H1 (cell line): ENCODE measurements at regions not wholly inside any gene's neighbourhood (a gene's known extent, or its start where the extent isn't known, plus 50 kb on each side); places are given as distances from the start of the nearest gene placed in this dataset.

Experiments
- CTCF ChIA-PET: fragments of 300-600 bp; sonication (Branson Sonifier 250); formaldehyde crosslinking; loops from one replicate; lab custom pipeline; 2021; ENCODE audit not compliant: partially characterized antibody; lab: Charles Lee
- POLR2A ChIA-PET: fragments of 300-600 bp; sonication (Branson Sonifier 250); formaldehyde crosslinking; loops from one replicate; lab custom pipeline; 2021; ENCODE audit warnings: inconsistent platforms; ENCODE audit not compliant: partially characterized antibody; lab: Charles Lee
- DNase-seq, 2 experiments: peaks; one replicate each; pipeline versions ENCODE4 v3.0.0 to v3.0.0-alpha.2; 2010 to 2022; ENCODE audit warnings: low spot score in 2 of 2, low read depth in 1 of 2, mixed read lengths in 1 of 2
- FAIRE-seq: peaks from 2 replicates; lab custom pipeline; 2011; peaks lifted over from hg19 to GRCh38; lab: Jason Lieb, UNC
- H2AFZ ChIP-seq: 2 replicates; pipeline ENCODE4 v1.8.1; 2012; ENCODE audit warnings: low read length, inconsistent platforms
- H2AK5ac ChIP-seq: 2 replicates; pipeline ENCODE4 v1.6.1; 2013; ENCODE audit warnings: low read depth, low read length
- H2BK120ac ChIP-seq: replicated peaks from 2 replicates; pipeline ENCODE3; 2013; ENCODE audit warnings: low read depth, low read length, inconsistent platforms
- H2BK12ac ChIP-seq: 2 replicates; pipeline ENCODE4 v1.6.1; 2013; ENCODE audit warnings: low read depth, low read length
- H2BK15ac ChIP-seq: 2 replicates; pipeline ENCODE4 v1.6.1; 2013; ENCODE audit warnings: low read length
- H2BK20ac ChIP-seq: 2 replicates; pipeline ENCODE4 v1.6.1; 2013; ENCODE audit warnings: low read length
- H2BK5ac ChIP-seq: 2 replicates; pipeline ENCODE4 v1.6.1; 2013; ENCODE audit warnings: low read depth, low read length
- H3K14ac ChIP-seq: 2 replicates; pipeline ENCODE4 v1.6.1; 2013; ENCODE audit warnings: inconsistent platforms; ENCODE audit not compliant: insufficient read length
- H3K18ac ChIP-seq: 2 replicates; pipeline ENCODE4 v1.6.1; 2013; ENCODE audit warnings: low read length; ENCODE audit errors: extremely low read depth
- H3K23ac ChIP-seq: 2 replicates; pipeline ENCODE4 v1.6.1; 2013; ENCODE audit warnings: inconsistent platforms; ENCODE audit not compliant: insufficient read length
- H3K23me2 ChIP-seq: 2 replicates; pipeline ENCODE4 v1.6.1; 2013; ENCODE audit warnings: low read depth, low read length
- H3K27ac ChIP-seq: 2 replicates; pipeline ENCODE4 v1.6.1; 2011; ENCODE audit warnings: low read depth, low read length, inconsistent platforms
- H3K27me3 ChIP-seq, 4 experiments: replicated peaks in 1 of 4; 1 replicate in 1 of 4; 2 replicates in 3 of 4; pipeline versions ENCODE4 v1.6.1 to v1.8.1; 2011 to 2013; ENCODE audit warnings: low read length in 3 of 4, mild to moderate bottlenecking in 3 of 4, inconsistent platforms in 2 of 4, mixed read lengths in 2 of 4, moderate library complexity in 1 of 4; ENCODE audit not compliant: control insufficient read depth in 3 of 4, insufficient read depth in 3 of 4; ENCODE audit errors: extremely low read depth in 1 of 4
- H3K36me3 ChIP-seq, 4 experiments: 2 replicates each; pipeline versions ENCODE4 v1.6.1 to v1.8.1; 2011 to 2013; ENCODE audit warnings: mild to moderate bottlenecking in 4 of 4, low read length in 3 of 4, moderate library complexity in 2 of 4, control low read depth in 1 of 4, inconsistent platforms in 1 of 4; ENCODE audit not compliant: insufficient read depth in 4 of 4, control insufficient read depth in 2 of 4
- H3K4ac ChIP-seq: replicated peaks from 2 replicates; pipeline ENCODE3; 2013; ENCODE audit warnings: low read length, low read depth, mixed read lengths, inconsistent platforms; ENCODE audit not compliant: insufficient read length
- H3K4me1 ChIP-seq, 4 experiments: replicated peaks in 1 of 4; 1 replicate in 1 of 4; 2 replicates in 3 of 4; pipeline versions ENCODE4 v1.6.1 to v1.8.1; 2011 to 2013; ENCODE audit warnings: low read length in 3 of 4, inconsistent platforms in 2 of 4, mixed read lengths in 1 of 4; ENCODE audit not compliant: insufficient read depth in 4 of 4, control insufficient read depth in 3 of 4
- H3K4me2 ChIP-seq, 2 experiments: 2 replicates each; pipeline versions ENCODE4 v1.6.1 to v1.8.1; 2011 to 2013; ENCODE audit warnings: low read depth in 2 of 2, low read length in 2 of 2, control low read depth in 1 of 2, inconsistent platforms in 1 of 2, mild to moderate bottlenecking in 1 of 2; ENCODE audit not compliant: insufficient read depth in 1 of 2
- H3K4me3 ChIP-seq, 4 experiments: fragments of 200-600, 300-600 bp in 1 of 4; sonication (generic), shearing (Covaris generic), sonication (Bioruptor Twin) in 1 of 4; 2 replicates each; pipeline versions ENCODE4 v1.5.1 to v1.8.1; 2011 to 2016; ENCODE audit warnings: low read length in 4 of 4, low read depth in 3 of 4, control low read depth in 2 of 4, inconsistent platforms in 2 of 4, mild to moderate bottlenecking in 2 of 4, mixed read lengths in 1 of 4, moderate library complexity in 1 of 4; ENCODE audit not compliant: insufficient read depth in 2 of 4; ENCODE audit errors: extremely low read depth in 1 of 4
- H3K56ac ChIP-seq: replicated peaks from 2 replicates; pipeline ENCODE3; 2013; ENCODE audit warnings: low read depth, mild to moderate bottlenecking, mixed read lengths, low read length, inconsistent platforms; ENCODE audit not compliant: insufficient read length
- H3K79me1 ChIP-seq: 2 replicates; pipeline ENCODE4 v1.6.1; 2013; ENCODE audit warnings: low read depth, low read length, control low read depth
- H3K79me2 ChIP-seq, 2 experiments: 2 replicates each; pipeline versions ENCODE4 v1.6.1 to v1.8.1; 2012 to 2013; ENCODE audit warnings: low read length in 2 of 2, mild to moderate bottlenecking in 2 of 2, inconsistent platforms in 1 of 2; ENCODE audit not compliant: insufficient read depth in 2 of 2, control insufficient read depth in 1 of 2
- H3K9ac ChIP-seq, 4 experiments: replicated peaks in 1 of 4; 1 replicate in 1 of 4; 2 replicates in 3 of 4; pipeline versions ENCODE4 v1.6.1 to v1.8.1; 2011 to 2013; ENCODE audit warnings: low read depth in 3 of 4, low read length in 3 of 4, control low read depth in 2 of 4, mild to moderate bottlenecking in 2 of 4, moderate library complexity in 2 of 4, inconsistent platforms in 1 of 4; ENCODE audit errors: extremely low read depth in 1 of 4
- H3K9me3 ChIP-seq, 2 experiments: 2 replicates each; pipeline versions ENCODE4 v1.6.1 to v1.8.1; 2012 to 2013; ENCODE audit warnings: mild to moderate bottlenecking in 2 of 2, moderate library complexity in 2 of 2, control low read depth in 1 of 2, inconsistent platforms in 1 of 2, low read depth in 1 of 2, low read length in 1 of 2, mixed read lengths in 1 of 2; ENCODE audit not compliant: insufficient read depth in 2 of 2
- H4K20me1 ChIP-seq, 2 experiments: replicated peaks in 1 of 2; 2 replicates each; pipeline versions ENCODE3 to v1.8.1; 2011 to 2013; ENCODE audit warnings: inconsistent platforms in 2 of 2, low read length in 2 of 2, mild to moderate bottlenecking in 1 of 2; ENCODE audit not compliant: insufficient read depth in 2 of 2, control insufficient read depth in 1 of 2
- H4K5ac ChIP-seq: 2 replicates; pipeline ENCODE4 v1.6.1; 2013; ENCODE audit warnings: low read length, low read depth, mixed read lengths, inconsistent platforms; ENCODE audit not compliant: insufficient read length
- H4K8ac ChIP-seq: 2 replicates; pipeline ENCODE4 v1.8.0; 2013; ENCODE audit warnings: mild to moderate bottlenecking, moderate library complexity, low read length, inconsistent platforms; ENCODE audit not compliant: insufficient read depth; ENCODE audit errors: extremely low read depth
- H4K91ac ChIP-seq: replicated peaks from 2 replicates; pipeline ENCODE3; 2013; ENCODE audit warnings: low read length, mixed read lengths, inconsistent platforms; ENCODE audit not compliant: insufficient read length
- ASH2L ChIP-seq: fragments of 200-600, 300-600 bp; sonication (generic); IDR thresholded peaks from one replicate; pipeline ENCODE4 v1.7.1; 2017; ENCODE audit warnings: low read length
- CREB1 ChIP-seq: IDR thresholded peaks from 2 replicates; pipeline ENCODE4 v1.6.1; 2012; ENCODE audit warnings: inconsistent platforms
- GABPA ChIP-seq: IDR thresholded peaks from 2 replicates; pipeline ENCODE4 v1.6.1; 2011; ENCODE audit warnings: mild to moderate bottlenecking, low read length, moderate library complexity, borderline replicate concordance; ENCODE audit not compliant: insufficient read depth
- GTF2F1 ChIP-seq: IDR thresholded peaks from 2 replicates; pipeline ENCODE4 v1.6.1; 2012; ENCODE audit warnings: low read depth, low read length, improper control_type of control experiment, borderline replicate concordance
- RAD21 ChIP-seq, 2 experiments: IDR thresholded peaks in 1 of 2; conservative IDR thresholded peaks in 1 of 2; 2 replicates each; pipeline ENCODE4 v1.6.1; 2011; ENCODE audit warnings: low read depth in 2 of 2, low read length in 2 of 2, improper control_type of control experiment in 1 of 2, inconsistent platforms in 1 of 2, mild to moderate bottlenecking in 1 of 2, moderate library complexity in 1 of 2
- RBBP5 ChIP-seq: IDR thresholded peaks from 2 replicates; pipeline ENCODE4 v1.7.1; 2012; ENCODE audit warnings: low read depth, mild to moderate bottlenecking, inconsistent platforms, low read length, moderate library complexity, borderline replicate concordance
- RFX5 ChIP-seq: IDR thresholded peaks from 2 replicates; pipeline ENCODE4 v1.6.1; 2011; ENCODE audit warnings: low read depth, low read length, improper control_type of control experiment, borderline replicate concordance
- RNF2 ChIP-seq: fragments of 200-900, 300-1000 bp; sonication (generic); IDR thresholded peaks from 2 replicates; pipeline ENCODE4 v1.7.1; 2016; ENCODE audit warnings: borderline replicate concordance, low read depth, mild to moderate bottlenecking, antibody characterized with exemption, low read length; ENCODE audit not compliant: poor library complexity, severe bottlenecking; ENCODE audit errors: missing control alignments
- SIN3A ChIP-seq, 2 experiments: IDR thresholded peaks in 1 of 2; conservative IDR thresholded peaks in 1 of 2; 2 replicates each; pipeline ENCODE4 v1.6.1; 2011 to 2012; ENCODE audit warnings: low read length in 2 of 2, improper control_type of control experiment in 1 of 2, low read depth in 1 of 2, mild to moderate bottlenecking in 1 of 2
- TAF1 ChIP-seq: IDR thresholded peaks from 2 replicates; pipeline ENCODE4 v1.6.1; 2011; ENCODE audit warnings: mild to moderate bottlenecking, low read depth, low read length
- YY1 ChIP-seq: IDR thresholded peaks from 2 replicates; pipeline ENCODE4 v1.6.1; 2011; ENCODE audit warnings: low read depth, mild to moderate bottlenecking, low read length
- WGBS, 2 experiments: shearing (Covaris generic) in 1 of 2; methylation state at CpG; one replicate each; pipeline versions ENCODE4 v1.1.6 to v1.1.7; 2013 to 2015; ENCODE audit warnings: low lambda C conversion rate in 2 of 2, mixed read lengths in 2 of 2, inconsistent platforms in 1 of 2, low coverage in 1 of 2, missing lambda C conversion rate in 1 of 2; ENCODE audit not compliant: insufficient replicate concordance in 2 of 2, insufficient coverage in 1 of 2, insufficient read length in 1 of 2; ENCODE audit errors: extremely low coverage in 1 of 2, missing lambda C conversion rate in 1 of 2; 5-methylcytosine and 5-hydroxymethylcytosine counted together

- CTCF ChIA-PET: interaction anchor here (1.5 kb wide), 1 partner anchor 63 kb away, joined by 4 read pairs; no protein-coding TSS in a partner anchor
- H4K20me1 ChIP-seq: no peaks in the 10 kb centered on the region
- no peak overlapping the region for H2BK20ac ChIP-seq
- no peaks in the 10 kb centered on the region for H3K9me3 ChIP-seq
- H2BK12ac ChIP-seq: no peak overlapping the region
- no peak overlapping the region for H3K56ac ChIP-seq
- no peak overlapping the region for H2BK120ac ChIP-seq
- DNase-seq: no peak
- H3K9ac ChIP-seq: no peak overlapping the region
- no peak overlapping the region for H4K91ac ChIP-seq
- no peak overlapping the region for H3K14ac ChIP-seq
- H2AK5ac ChIP-seq: no peak overlapping the region
- 88% methylated on average over 3 of the region's 3 CpGs; no CpG with 5 or more reads in 1 of the 2 experiments for WGBS, 2 experiments
- TF ChIP-seq RAD21 (IDR thresholded peaks at IDR 0.05 in 1 of 2, conservative IDR thresholded peaks at IDR 0.05 in 1 of 2; ENCODE audit: low read depth in 2 of 2, low read length in 2 of 2) (no peak), ASH2L (no peak), SIN3A (conservative IDR thresholded peaks at IDR 0.05 in 1 of 2, IDR thresholded peaks at IDR 0.05 in 1 of 2; ENCODE audit: low read depth in 1 of 2, low read length in 2 of 2) (no peak), RNF2 (no peak), TAF1 (no peak), YY1 (no peak), RBBP5 (no peak), GTF2F1 (no peak), RFX5 (no peak), CREB1 (no peak), GABPA (no peak)
- TF ChIP-seq, all 59 proteins: peak for 0
- no peak overlapping the region for H2AFZ ChIP-seq
- no peaks in the 10 kb centered on the region for H3K23me2 ChIP-seq
- no peak overlapping the region for H3K23ac ChIP-seq
- no peaks in the 10 kb centered on the region for H3K27me3 ChIP-seq
- no peaks in the 10 kb centered on the region for H3K4me1 ChIP-seq
- no peak overlapping the region for H3K4ac ChIP-seq
- H3K4me3 ChIP-seq: no peak overlapping the region
- POLR2A ChIA-PET: no interaction called here
- FAIRE-seq: no peak
- no peak overlapping the region for H2BK5ac ChIP-seq
- H3K18ac ChIP-seq: no peak overlapping the region
- H4K5ac ChIP-seq: no peak overlapping the region
- H3K79me2 ChIP-seq: no peaks in the 10 kb centered on the region
- H3K79me1 ChIP-seq: no peaks in the 10 kb centered on the region
- no peak overlapping the region for H4K8ac ChIP-seq
- no peak overlapping the region for H2BK15ac ChIP-seq
- no peak overlapping the region for H3K4me2 ChIP-seq
- H3K36me3 ChIP-seq: no peaks in the 10 kb centered on the region
- no peak overlapping the region for H3K27ac ChIP-seq
These were observed 124.1 kb downstream of the GALC start for GRCh38 chr14:87868920-87869319.
